ENCODE measurements at regions not wholly inside any gene's neighbourhood (a gene's known extent, or its start where the extent isn't known, plus 50 kb on each side); places are given as distances from the start of the nearest gene placed in this dataset.

DNA sequence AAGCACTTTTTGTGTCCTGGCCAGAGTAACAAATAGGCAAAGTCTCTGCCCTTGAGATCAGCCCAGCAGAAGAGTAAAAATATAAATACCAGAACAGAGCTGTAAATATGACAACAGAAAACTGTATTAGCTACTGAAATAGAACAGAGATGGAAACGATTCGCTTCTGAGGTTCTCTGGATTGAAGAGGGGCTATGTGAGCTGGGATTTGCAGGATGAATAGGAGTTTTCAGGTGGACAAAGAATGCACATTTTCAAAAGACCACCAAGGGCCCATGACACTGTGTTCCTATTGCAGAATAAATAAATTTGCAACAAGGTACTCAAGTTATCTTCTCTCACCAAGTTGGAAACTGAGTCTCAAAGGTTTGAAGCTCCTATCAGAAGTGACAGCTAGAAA lies 176.6 kb downstream of the BCL11B start:
- DNase-seq (ENCODE audit: low spot score): no peak

DNA sequence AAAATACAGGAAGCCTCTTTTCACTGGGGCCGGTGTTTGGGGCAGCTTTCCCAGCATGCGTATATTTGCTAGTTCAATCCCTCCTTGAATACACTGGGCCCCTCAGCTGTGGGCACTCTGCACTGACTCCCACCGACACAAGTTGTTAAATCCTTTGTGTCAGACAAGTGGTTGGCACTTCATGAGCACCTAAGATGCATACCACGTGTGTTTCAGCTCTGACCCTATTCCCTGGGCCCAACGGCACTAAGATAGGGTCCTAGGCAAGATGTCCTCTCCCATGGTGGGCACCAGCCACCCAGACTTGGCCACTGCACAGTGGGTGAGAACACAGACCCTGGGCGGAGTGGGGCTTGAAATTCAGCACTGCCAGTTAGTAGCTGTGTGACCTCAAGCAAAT lies 173.8 kb downstream of the BCL11B start:
- DNase-seq (ENCODE audit: low spot score): no peak

DNA sequence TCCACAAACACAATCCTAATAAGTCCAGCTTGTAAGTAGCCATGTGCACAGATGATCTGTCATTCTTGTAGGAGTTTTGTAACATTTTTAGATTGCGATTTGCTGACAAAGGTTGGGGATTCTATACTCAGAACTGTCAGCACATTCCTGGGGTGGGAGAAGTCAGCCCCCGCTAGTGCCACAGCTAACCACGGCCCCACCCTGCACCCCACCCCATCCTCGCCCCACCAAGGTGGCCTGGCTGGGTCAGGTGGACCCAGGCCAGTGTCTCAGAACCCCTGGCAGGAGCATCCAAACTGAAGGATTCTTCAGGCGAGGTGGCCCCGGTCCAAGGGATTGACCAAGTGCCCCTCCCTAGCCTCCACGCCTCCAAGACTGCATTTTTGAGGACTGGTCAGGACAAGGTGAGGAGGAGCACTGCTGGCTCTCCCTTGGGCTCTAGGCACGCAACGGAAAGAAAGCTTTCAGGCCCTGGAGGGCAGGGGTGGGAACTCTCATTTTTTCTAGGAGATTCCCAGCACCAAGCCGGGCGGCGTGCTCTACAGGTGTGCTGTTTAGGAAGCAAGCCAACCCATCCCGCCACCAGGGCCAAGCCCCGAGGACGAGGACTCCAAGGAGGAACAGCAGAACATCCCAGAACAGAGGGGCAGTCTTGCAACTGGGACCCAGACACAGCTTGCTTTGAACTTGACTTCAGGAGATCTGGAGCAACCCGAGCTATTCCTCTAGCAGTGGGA lies 172.8 kb downstream of the BCL11B start:
- DNase-seq (ENCODE audit: low spot score): no peak

GRCh38 chr14:99100497-99101270 lies 171.3 kb downstream of the BCL11B start:
- no peak for DNase-seq (ENCODE audit: low spot score)

GRCh38 chr14:99101855-99102461 lies 170.0 kb downstream of the BCL11B start:
- DNase-seq (ENCODE audit: low spot score): no peak

GRCh38 chr14:99116741-99117295 lies 155.2 kb downstream of the BCL11B start:
- no peak for DNase-seq (ENCODE audit: low spot score)

- DNase-seq (ENCODE audit: low spot score): no peak
Observed at GRCh38 chr14:99117671-99118045, 154.3 kb downstream of the BCL11B start.

DNA sequence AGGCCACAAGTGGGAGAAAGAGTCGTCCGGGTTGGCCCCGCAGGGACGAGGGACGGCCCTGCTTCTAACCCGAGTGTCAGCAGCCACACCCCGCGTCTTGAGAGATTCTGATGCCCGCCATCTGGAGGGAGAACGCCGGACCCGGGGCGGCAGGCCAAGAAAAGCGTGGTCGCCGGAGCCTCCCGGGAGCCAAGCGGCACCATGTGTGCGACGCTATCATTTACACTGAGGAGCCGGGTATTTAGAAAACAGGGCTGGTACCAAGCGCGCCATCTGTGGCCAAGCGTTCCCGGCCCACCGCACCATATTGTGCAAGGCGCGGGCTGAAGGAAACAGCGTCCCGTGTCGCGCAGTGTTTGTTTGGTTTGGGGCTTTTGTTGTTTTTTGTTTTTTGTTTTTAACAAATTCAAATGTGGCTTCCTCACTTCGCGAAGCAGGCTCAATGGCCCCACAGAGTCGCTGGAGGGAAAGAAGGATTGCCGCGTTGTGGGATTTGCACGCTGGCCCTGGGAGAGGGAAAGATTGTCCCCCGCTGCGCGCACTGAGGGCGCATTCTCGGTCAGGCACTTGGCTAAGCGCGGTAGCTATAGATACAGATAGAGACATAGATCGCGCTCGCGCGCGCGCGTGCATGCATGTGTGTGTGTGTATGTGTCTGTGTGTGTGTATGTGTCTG lies 153.8 kb downstream of the BCL11B start:
- no peak for DNase-seq (ENCODE audit: low spot score)

DNA sequence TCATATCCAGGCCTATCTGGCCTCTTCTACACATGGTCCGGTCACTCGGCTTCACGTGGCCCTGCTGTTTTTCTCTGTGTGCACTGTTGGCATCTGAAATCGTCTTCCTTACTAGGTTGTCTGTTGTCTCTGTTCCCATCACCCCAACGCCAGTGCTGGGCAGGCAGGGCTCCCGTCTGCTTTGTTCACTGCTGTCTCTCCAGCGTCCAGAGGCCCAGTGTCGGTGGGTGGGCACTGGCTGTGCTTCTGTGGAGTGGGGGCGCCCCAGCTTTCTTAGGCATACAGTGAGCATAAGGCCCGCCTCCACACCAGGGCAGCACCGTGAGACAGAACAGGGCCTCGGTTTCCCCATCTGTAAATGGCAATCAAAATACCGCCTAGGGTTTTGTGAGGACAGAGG lies 153.1 kb downstream of the BCL11B start:
- DNase-seq (ENCODE audit: low spot score): no peak
